Head of caudate nucleus (tissue), 42 donors: ENCODE measurements at regions not wholly inside any gene's neighbourhood (a gene's known extent, or its start where the extent isn't known, plus 50 kb on each side); places are given as distances from the start of the nearest gene placed in this dataset.
"Not testable (repeated sequence)": the region's sequence is repeated elsewhere in the genome, so short reads cannot be mapped to it uniquely, and the experiment has no call there.

ENCODE experiments used
- DNase-seq, 42 donors: peaks; one replicate each; pipeline versions ENCODE4 v3.0.0 to v3.0.0-alpha.2; 2020 to 2021; ENCODE audit warnings: mixed read lengths in 7 of 42
- intact Hi-C: fragments of 100-400 bp; cut with DNase I; formaldehyde crosslinking; loops from one replicate; pipeline ENCODE4 v1.15.0; 2022

GRCh38 chr4:116588783-116589182 lies 496.6 kb downstream of the TRAM1L1 start:
- intact Hi-C loops = no loop called here
- no peak for DNase-seq

- intact Hi-C loops = no loop called here
- no peak for DNase-seq
Measured at GRCh38 chr4:116585246-116585645, 500.1 kb downstream of the TRAM1L1 start.

GRCh38 chr4:116577321-116577720 lies 508.1 kb downstream of the TRAM1L1 start:
- intact Hi-C loops = no loop called here

GRCh38 chr4:116573540-116573939 lies 511.8 kb downstream of the TRAM1L1 start:
- intact Hi-C loops = no loop called here

More at GRCh38 chr4:116577321-116577720, 508.1 kb downstream of the TRAM1L1 start:
- no peak for DNase-seq

GRCh38 chr4:116561768-116562167 lies 523.6 kb downstream of the TRAM1L1 start:
- intact Hi-C loops = no loop called here
- DNase-seq = no peak

More at GRCh38 chr4:116573540-116573939, 511.8 kb downstream of the TRAM1L1 start:
- no peak for DNase-seq

- no peak for DNase-seq
- intact Hi-C loops = no loop called here
Measured at GRCh38 chr4:116551806-116552205, 533.6 kb downstream of the TRAM1L1 start.

- intact Hi-C loops = no loop called here
- no peak for DNase-seq
Measured at GRCh38 chr4:116547632-116548031, 537.7 kb downstream of the TRAM1L1 start.

GRCh38 chr4:116546759-116547158 lies 538.6 kb downstream of the TRAM1L1 start:
- intact Hi-C loops = no loop called here
- DNase-seq = no peak

- DNase-seq = no peak
- intact Hi-C loops = no loop called here
Measured at GRCh38 chr4:116544946-116545345, 540.4 kb downstream of the TRAM1L1 start.

- no peak for DNase-seq
- intact Hi-C loops = no loop called here
Measured at GRCh38 chr4:116539744-116540143, 545.6 kb downstream of the TRAM1L1 start.

GRCh38 chr4:116537828-116538227 lies 547.5 kb downstream of the TRAM1L1 start:
- no peak for DNase-seq
- intact Hi-C loops = no loop called here

- intact Hi-C loops = not testable (repeated sequence)
Measured at GRCh38 chr4:116536024-116536423, 549.4 kb downstream of the TRAM1L1 start.

GRCh38 chr4:116531870-116532269 lies 553.5 kb downstream of the TRAM1L1 start:
- intact Hi-C loops = no loop called here
- no peak for DNase-seq

More at GRCh38 chr4:116536024-116536423, 549.4 kb downstream of the TRAM1L1 start:
- not testable (repeated sequence) for DNase-seq

- intact Hi-C loops = no loop called here
- DNase-seq = no peak
Measured at GRCh38 chr4:116531026-116531425, 554.4 kb downstream of the TRAM1L1 start.

- DNase-seq = no peak
- intact Hi-C loops = no loop called here
Measured at GRCh38 chr4:116530048-116530447, 555.3 kb downstream of the TRAM1L1 start.

GRCh38 chr4:116529129-116529528 lies 556.2 kb downstream of the TRAM1L1 start:
- intact Hi-C loops = no loop called here
- DNase-seq = no peak

GRCh38 chr4:116522922-116523321 lies 562.5 kb downstream of the TRAM1L1 start:
- intact Hi-C loops = no loop called here
- no peak for DNase-seq

- intact Hi-C loops = no loop called here
- DNase-seq = no peak
Measured at GRCh38 chr4:116520886-116521285, 564.5 kb downstream of the TRAM1L1 start.

GRCh38 chr4:116516711-116517110 lies 568.7 kb downstream of the TRAM1L1 start:
- no peak for DNase-seq
- intact Hi-C loops = no loop called here

- no peak for DNase-seq
- intact Hi-C loops = no loop called here
Measured at GRCh38 chr4:116515959-116516358, 569.4 kb downstream of the TRAM1L1 start.

- intact Hi-C loops = no loop called here
- no peak for DNase-seq
Measured at GRCh38 chr4:116512552-116512951, 572.8 kb downstream of the TRAM1L1 start.

- DNase-seq = no peak
- intact Hi-C loops = no loop called here
Measured at GRCh38 chr4:116501954-116502353, 583.4 kb downstream of the TRAM1L1 start.
